CD14-positive monocyte (primary cell): ENCODE measurements at regions not wholly inside any gene's neighbourhood (a gene's known extent, or its start where the extent isn't known, plus 50 kb on each side); places are given as distances from the start of the nearest gene placed in this dataset.

Experiments used
- DNase-seq, 3 donors: peaks; one replicate each; pipeline ENCODE4 v3.0.0-alpha.2; 2011 to 2022
- H2AFZ ChIP-seq: 2 replicates; pipeline ENCODE4 v1.6.0; 2012; ENCODE audit warnings: mild to moderate bottlenecking, low read depth, low read length, inconsistent platforms; ENCODE audit not compliant: insufficient read depth, poor library complexity, severe bottlenecking
- H3K27ac ChIP-seq, 2 donors: 1 replicate in 1 of 2; 2 replicates in 1 of 2; pipeline ENCODE4 v1.5.1; 2012 to 2013; ENCODE audit warnings: low read length in 2 of 2, control low read depth in 1 of 2, inconsistent platforms in 1 of 2, low read depth in 1 of 2, mild to moderate bottlenecking in 1 of 2
- H3K27me3 ChIP-seq, 2 donors: one replicate each; pipeline versions ENCODE4 v1.6.0 to v1.6.1; 2011 to 2013; ENCODE audit warnings: low read length in 2 of 2; ENCODE audit not compliant: control insufficient read depth in 2 of 2, insufficient read depth in 2 of 2
- H3K36me3 ChIP-seq, 2 donors: replicated peaks in 1 of 2; 1 replicate in 1 of 2; 2 replicates in 1 of 2; pipeline versions ENCODE4 v1.5.1 to v1.6.1; 2012 to 2013; ENCODE audit warnings: low read length in 2 of 2, control low read depth in 1 of 2, inconsistent platforms in 1 of 2, mild to moderate bottlenecking in 1 of 2; ENCODE audit not compliant: insufficient read depth in 2 of 2, control insufficient read depth in 1 of 2
- H3K4me1 ChIP-seq, 2 donors: 1 replicate in 1 of 2; 2 replicates in 1 of 2; pipeline versions ENCODE4 v1.5.1 to v1.6.1; 2012 to 2013; ENCODE audit warnings: low read length in 2 of 2, control low read depth in 1 of 2, inconsistent platforms in 1 of 2, mild to moderate bottlenecking in 1 of 2, moderate library complexity in 1 of 2; ENCODE audit not compliant: insufficient read depth in 2 of 2, control insufficient read depth in 1 of 2
- H3K4me2 ChIP-seq: replicated peaks from 2 replicates; pipeline ENCODE3; 2012; ENCODE audit warnings: low read length, moderate library complexity, mild to moderate bottlenecking; ENCODE audit not compliant: poor library complexity, severe bottlenecking; ENCODE audit errors: extremely low read depth
- H3K4me3 ChIP-seq, 3 experiments: fragments of 200-600 bp in 1 of 3; sonication (generic) in 1 of 3; replicated peaks in 1 of 3; 1 replicate in 2 of 3; 2 replicates in 1 of 3; pipeline ENCODE4 v1.5.1; 2011 to 2013; ENCODE audit warnings: low read length in 3 of 3, mild to moderate bottlenecking in 3 of 3, control low read depth in 2 of 3, low read depth in 2 of 3, inconsistent platforms in 1 of 3, moderate library complexity in 1 of 3
- H3K79me2 ChIP-seq: 2 replicates; pipeline ENCODE4 v1.6.0; 2012; ENCODE audit warnings: mild to moderate bottlenecking, control low read depth, inconsistent platforms, low read length, moderate library complexity; ENCODE audit not compliant: insufficient read depth
- H3K9ac ChIP-seq: 2 replicates; pipeline ENCODE4 v1.6.0; 2017; ENCODE audit warnings: low read length, mild to moderate bottlenecking; ENCODE audit not compliant: insufficient read depth, poor library complexity, severe bottlenecking
- H3K9me3 ChIP-seq, 2 donors: replicated peaks in 1 of 2; 1 replicate in 1 of 2; 2 replicates in 1 of 2; pipeline versions ENCODE4 v1.5.1 to v1.6.1; 2012 to 2013; ENCODE audit warnings: low read length in 2 of 2, control low read depth in 1 of 2; ENCODE audit not compliant: control insufficient read depth in 1 of 2, insufficient read depth in 1 of 2
- H4K20me1 ChIP-seq: 2 replicates; pipeline ENCODE4 v1.6.0; 2012; ENCODE audit warnings: mild to moderate bottlenecking, low read length, control low read depth, moderate library complexity; ENCODE audit not compliant: insufficient read depth
- H3K27ac Mint-ChIP-seq, 7 donors: one replicate each; pipeline ENCODE4 v1.8.0; 2020; ENCODE audit warnings: mild to moderate bottlenecking in 7 of 7, mixed read lengths in 7 of 7, moderate library complexity in 6 of 7, inconsistent platforms in 2 of 7
- H3K27me3 Mint-ChIP-seq, 3 donors: one replicate each; pipeline ENCODE4 v1.8.0; 2021 to 2022; ENCODE audit warnings: low read depth in 3 of 3, mild to moderate bottlenecking in 3 of 3, mixed read lengths in 3 of 3, moderate library complexity in 3 of 3, inconsistent platforms in 1 of 3
- H3K36me3 Mint-ChIP-seq, 2 donors: one replicate each; pipeline ENCODE4 v1.8.0; 2020; ENCODE audit warnings: mixed read lengths in 2 of 2, inconsistent platforms in 1 of 2, mild to moderate bottlenecking in 1 of 2
- H3K4me1 Mint-ChIP-seq: one replicate; pipeline ENCODE4 v1.8.0; 2020; ENCODE audit warnings: mild to moderate bottlenecking, mixed read lengths
- H3K4me3 Mint-ChIP-seq, 2 donors: one replicate each; pipeline ENCODE4 v1.8.0; 2020; ENCODE audit warnings: mild to moderate bottlenecking in 2 of 2, mixed read lengths in 2 of 2, moderate library complexity in 1 of 2
- H3K9me3 Mint-ChIP-seq, 7 donors: one replicate each; pipeline ENCODE4 v1.8.0; 2020 to 2022; ENCODE audit warnings: mixed read lengths in 7 of 7, mild to moderate bottlenecking in 6 of 7, moderate library complexity in 6 of 7, inconsistent platforms in 2 of 7
- whole genome bisulfite sequencing: methylation state at CpG from one replicate; pipeline ENCODE4 v1.1.5; 2013; ENCODE audit warnings: missing lambda C conversion rate; ENCODE audit not compliant: insufficient coverage; 5-methylcytosine and 5-hydroxymethylcytosine counted together
- intact Hi-C, 2 donors: fragments of 100-400 bp; cut with micrococcal nuclease; formaldehyde crosslinking; loops; one replicate each; pipeline versions ENCODE4 v1.15.0 to v1.15.1; 2023
- TF ChIP-seq, protein P1 (sequence below): fragments of 200-600 bp; IDR thresholded peaks from one replicate; pipeline ENCODE4 v1.8.0; 2022; ENCODE audit warnings: antibody characterized with exemption, mild to moderate bottlenecking

GRCh38 chr6:23989885-23990533, 136.0 kb upstream of the NRSN1 start:
- H3K9ac ChIP-seq: no peak overlapping the region
- H3K36me3 Mint-ChIP-seq: no peaks in the 10 kb centered on the region
- WGBS: no CpG with 5 or more reads among the region's 3 CpGs
- no peaks in the 10 kb centered on the region for H3K36me3 ChIP-seq
- no peaks in the 10 kb centered on the region for H3K4me1 ChIP-seq
- H3K79me2 ChIP-seq: no peaks in the 10 kb centered on the region
- H2AFZ ChIP-seq: no peak overlapping the region
- H3K27me3 Mint-ChIP-seq: peaks cover 0 to 2% (median 0%) of the 10 kb centered on the region in 3 donors
- H3K9me3 ChIP-seq: peaks cover 0 to 4% of the 10 kb centered on the region in 2 donors
- H3K27me3 ChIP-seq: no peaks in the 10 kb centered on the region
- H3K4me3 ChIP-seq: no peak overlapping the region
- TF ChIP-seq, protein P1, sequence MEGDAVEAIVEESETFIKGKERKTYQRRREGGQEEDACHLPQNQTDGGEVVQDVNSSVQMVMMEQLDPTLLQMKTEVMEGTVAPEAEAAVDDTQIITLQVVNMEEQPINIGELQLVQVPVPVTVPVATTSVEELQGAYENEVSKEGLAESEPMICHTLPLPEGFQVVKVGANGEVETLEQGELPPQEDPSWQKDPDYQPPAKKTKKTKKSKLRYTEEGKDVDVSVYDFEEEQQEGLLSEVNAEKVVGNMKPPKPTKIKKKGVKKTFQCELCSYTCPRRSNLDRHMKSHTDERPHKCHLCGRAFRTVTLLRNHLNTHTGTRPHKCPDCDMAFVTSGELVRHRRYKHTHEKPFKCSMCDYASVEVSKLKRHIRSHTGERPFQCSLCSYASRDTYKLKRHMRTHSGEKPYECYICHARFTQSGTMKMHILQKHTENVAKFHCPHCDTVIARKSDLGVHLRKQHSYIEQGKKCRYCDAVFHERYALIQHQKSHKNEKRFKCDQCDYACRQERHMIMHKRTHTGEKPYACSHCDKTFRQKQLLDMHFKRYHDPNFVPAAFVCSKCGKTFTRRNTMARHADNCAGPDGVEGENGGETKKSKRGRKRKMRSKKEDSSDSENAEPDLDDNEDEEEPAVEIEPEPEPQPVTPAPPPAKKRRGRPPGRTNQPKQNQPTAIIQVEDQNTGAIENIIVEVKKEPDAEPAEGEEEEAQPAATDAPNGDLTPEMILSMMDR: no peak
- H3K4me3 Mint-ChIP-seq: no peak overlapping the region
- no peak for DNase-seq
- H3K27ac ChIP-seq: no peak overlapping the region
- no peaks in the 10 kb centered on the region for H4K20me1 ChIP-seq
- no peak overlapping the region for H3K27ac Mint-ChIP-seq
- no peaks in the 10 kb centered on the region for H3K4me1 Mint-ChIP-seq
- H3K4me2 ChIP-seq: no peak overlapping the region
- H3K9me3 Mint-ChIP-seq: peaks cover 0 to 16% (median 3%) of the 10 kb centered on the region in 7 donors
- intact Hi-C loops: no loop called here

DNA sequence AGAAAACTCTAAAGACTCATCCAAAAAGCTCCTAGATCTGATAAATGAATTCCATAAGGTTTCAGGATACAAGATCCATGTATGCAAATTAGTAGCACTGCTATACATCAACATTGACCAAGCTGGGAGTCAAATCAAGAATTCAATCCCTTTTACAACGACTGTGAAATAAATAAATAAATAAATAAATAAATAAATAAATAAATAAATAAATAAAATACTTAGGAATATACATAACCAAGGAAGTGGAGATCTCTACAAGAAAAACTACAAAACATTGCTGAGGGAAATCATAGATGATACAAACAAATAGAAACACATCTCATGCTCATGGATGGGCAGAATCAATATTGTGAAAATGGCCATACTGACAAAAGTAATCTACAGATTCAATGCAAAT, 132.0 kb upstream of the NRSN1 start:
- DNase-seq: no peak
- Histone ChIP-seq H3K9ac (no peak overlapping the region), H3K4me2 (no peak overlapping the region), H3K27ac (no peak overlapping the region), H3K9me3 (peaks cover 0 to 4% of the 10 kb centered on the region in 2 donors), H3K36me3 (no peaks in the 10 kb centered on the region), H3K27me3 (no peaks in the 10 kb centered on the region), H4K20me1 (no peaks in the 10 kb centered on the region), H3K4me3 (no peak overlapping the region), H3K4me1 (no peaks in the 10 kb centered on the region), H2AFZ (no peak overlapping the region), H3K79me2 (no peaks in the 10 kb centered on the region)
- Mint-ChIP-seq H3K27ac (no peak overlapping the region), H3K4me3 (no peak overlapping the region), H3K9me3 (peaks cover 0 to 17% (median 7%) of the 10 kb centered on the region in 7 donors), H3K27me3 (peaks cover 0 to 3% (median 0%) of the 10 kb centered on the region in 3 donors), H3K36me3 (no peaks in the 10 kb centered on the region), H3K4me1 (no peaks in the 10 kb centered on the region)
- intact Hi-C loops: no loop called here
- TF ChIP-seq, protein P1: no peak
- no CpG with 5 or more reads among the region's 1 CpG for WGBS
